AG04450 (cell line): ENCODE measurements at regions not wholly inside any gene's neighbourhood (a gene's known extent, or its start where the extent isn't known, plus 50 kb on each side); places are given as distances from the start of the nearest gene placed in this dataset.

Experiments used
- CTCF ChIA-PET: fragments of 300-600, 350-600 bp; formaldehyde crosslinking; extraction: SDS; loops from one replicate; lab custom pipeline; 2022; ENCODE audit warnings: antibody characterized with exemption, inconsistent platforms; lab: Charles Lee
- POLR2A ChIA-PET: fragments of 350-600 bp; formaldehyde crosslinking; extraction: SDS; loops from one replicate; lab custom pipeline; 2021; ENCODE audit warnings: antibody characterized with exemption, inconsistent platforms; lab: Yijun Ruan, JAX
- DNase-seq: peaks from one replicate; pipeline ENCODE4 v3.0.0-alpha.2; 2011; ENCODE audit warnings: low read depth, low spot score
- H3K27ac ChIP-seq: one replicate; pipeline ENCODE4 v1.5.1; 2012; ENCODE audit warnings: low read depth, low read length, control low read depth
- H3K27me3 ChIP-seq: one replicate; pipeline ENCODE4 v1.6.0; 2012; ENCODE audit warnings: low read length; ENCODE audit not compliant: control insufficient read depth, insufficient read depth
- H3K4me3 ChIP-seq: 2 replicates; pipeline ENCODE4 v1.5.1; 2011; ENCODE audit warnings: mild to moderate bottlenecking, low read depth, low read length, control low read depth
- H3K9me3 ChIP-seq: 2 replicates; pipeline ENCODE4 v1.5.1; 2012; ENCODE audit warnings: low read length; ENCODE audit not compliant: control insufficient read depth, insufficient read depth
- CTCF ChIP-seq: IDR thresholded peaks from 2 replicates; pipeline ENCODE4 v1.5.1; 2011; ENCODE audit warnings: low read depth, low read length, control low read depth, inconsistent platforms

- CTCF ChIA-PET, result no interaction called here
- no peak for TF ChIP-seq CTCF
- Histone ChIP-seq H3K4me3 (no peak overlapping the region), H3K27me3 (no peaks in the 10 kb centered on the region), H3K9me3 (no peaks in the 10 kb centered on the region), H3K27ac (no peak overlapping the region)
- POLR2A ChIA-PET, result no interaction called here
- DNase-seq, result no peak
These were observed 153.5 kb downstream of the ICOS start for GRCh38 chr2:204090021-204090420.

GRCh38 chr2:204104811-204105210 lies 168.2 kb downstream of the ICOS start:
- no peak for DNase-seq
- Histone ChIP-seq H3K27me3 (peaks cover 4% of the 10 kb centered on the region), H3K27ac (no peak overlapping the region), H3K9me3 (no peaks in the 10 kb centered on the region), H3K4me3 (no peak overlapping the region)
- no peak for TF ChIP-seq CTCF
- POLR2A ChIA-PET, result no interaction called here
- CTCF ChIA-PET, result no interaction called here

GRCh38 chr2:204108330-204108751 lies 171.8 kb downstream of the ICOS start:
- peaks cover 10% of the 10 kb centered on the region for H3K27me3 ChIP-seq
- H3K27ac ChIP-seq, result no peak overlapping the region
- no peaks in the 10 kb centered on the region for H3K9me3 ChIP-seq
- ChIA-PET POLR2A (no interaction called here), CTCF (no interaction called here)
- peak; percentile 13; the same call in 1 of the 2 replicates for TF ChIP-seq CTCF
- DNase-seq, result no peak
- H3K4me3 ChIP-seq, result no peak overlapping the region

GRCh38 chr2:204108781-204109295 lies 172.3 kb downstream of the ICOS start:
- H3K4me3 ChIP-seq, result no peak overlapping the region
- H3K9me3 ChIP-seq, result no peaks in the 10 kb centered on the region
- peaks cover 10% of the 10 kb centered on the region for H3K27me3 ChIP-seq
- no peak for TF ChIP-seq CTCF
- POLR2A ChIA-PET, result no interaction called here
- no peak for DNase-seq
- CTCF ChIA-PET, result no interaction called here
- no peak overlapping the region for H3K27ac ChIP-seq

- ChIA-PET CTCF (interaction anchor here (0.6 kb wide), 1 partner anchor 94 kb away, joined by 3 read pairs; no protein-coding TSS in a partner anchor), POLR2A (no interaction called here)
- DNase-seq, result no peak
- H3K27me3 ChIP-seq, result peaks cover 15% of the 10 kb centered on the region
- no peak for TF ChIP-seq CTCF
- H3K9me3 ChIP-seq, result no peaks in the 10 kb centered on the region
- H3K27ac ChIP-seq, result no peak overlapping the region
- no peak overlapping the region for H3K4me3 ChIP-seq
These were observed 173.1 kb downstream of the ICOS start for GRCh38 chr2:204109681-204110080.
